RWPE2 (cell line): ENCODE measurements at regions not wholly inside any gene's neighbourhood (a gene's known extent, or its start where the extent isn't known, plus 50 kb on each side); places are given as distances from the start of the nearest gene placed in this dataset.

Source experiments
- ATAC-seq: fragments of 200-7000 bp; cut with Tn5 transposase; 3 replicates; pipeline ENCODE4 v1.9.1; 2021; ENCODE audit warnings: low read depth
- DNase-seq: peaks from one replicate; pipeline ENCODE4 v3.0.0-alpha.2; 2020; ENCODE audit warnings: low spot score
- H3K27ac ChIP-seq: fragments of 450-650 bp; 2 replicates; pipeline ENCODE4 v1.5.1; 2017; ENCODE audit warnings: mild to moderate bottlenecking; ENCODE audit not compliant: poor library complexity, severe bottlenecking
- H3K27me3 ChIP-seq: fragments of 250-450 bp; sonication (Bioruptor Pico); 2 replicates; pipeline ENCODE4 v1.5.1; 2021; ENCODE audit warnings: mild to moderate bottlenecking, moderate library complexity; ENCODE audit not compliant: insufficient read depth, poor library complexity, severe bottlenecking
- H3K36me3 ChIP-seq: fragments of 250-450 bp; sonication (Bioruptor Pico); 2 replicates; pipeline ENCODE4 v1.5.1; 2020; ENCODE audit warnings: low read depth, mild to moderate bottlenecking, moderate library complexity
- H3K4me1 ChIP-seq: fragments of 250-450 bp; sonication (Bioruptor Pico); 2 replicates; pipeline ENCODE4 v1.5.1; 2021; ENCODE audit warnings: mild to moderate bottlenecking, moderate library complexity; ENCODE audit not compliant: insufficient read depth, poor library complexity, severe bottlenecking
- H3K4me3 ChIP-seq: fragments of 250-450 bp; sonication (Bioruptor Pico); 2 replicates; pipeline ENCODE4 v1.5.1; 2021; ENCODE audit warnings: mild to moderate bottlenecking, moderate library complexity; ENCODE audit not compliant: severe bottlenecking
- H3K9me3 ChIP-seq: fragments of 250-450 bp; sonication (Bioruptor Pico); 2 replicates; pipeline ENCODE4 v1.5.1; 2021; ENCODE audit warnings: mild to moderate bottlenecking, moderate library complexity; ENCODE audit not compliant: severe bottlenecking
- TF ChIP-seq, protein P1 (sequence below): fragments of 450-650 bp; IDR thresholded peaks from one replicate; pipeline ENCODE4 v1.5.1; 2017; ENCODE audit warnings: mild to moderate bottlenecking, moderate library complexity; ENCODE audit not compliant: poor library complexity, severe bottlenecking

- ATAC-seq (no peak), DNase-seq (no peak)
- no peak overlapping the region for H3K4me3 ChIP-seq
- no peak overlapping the region for H3K27ac ChIP-seq
- no peaks in the 10 kb centered on the region for H3K36me3 ChIP-seq
- H3K9me3 ChIP-seq = no peaks in the 10 kb centered on the region
- H3K4me1 ChIP-seq = no peaks in the 10 kb centered on the region
- no peaks in the 10 kb centered on the region for H3K27me3 ChIP-seq
- TF ChIP-seq, protein P1, sequence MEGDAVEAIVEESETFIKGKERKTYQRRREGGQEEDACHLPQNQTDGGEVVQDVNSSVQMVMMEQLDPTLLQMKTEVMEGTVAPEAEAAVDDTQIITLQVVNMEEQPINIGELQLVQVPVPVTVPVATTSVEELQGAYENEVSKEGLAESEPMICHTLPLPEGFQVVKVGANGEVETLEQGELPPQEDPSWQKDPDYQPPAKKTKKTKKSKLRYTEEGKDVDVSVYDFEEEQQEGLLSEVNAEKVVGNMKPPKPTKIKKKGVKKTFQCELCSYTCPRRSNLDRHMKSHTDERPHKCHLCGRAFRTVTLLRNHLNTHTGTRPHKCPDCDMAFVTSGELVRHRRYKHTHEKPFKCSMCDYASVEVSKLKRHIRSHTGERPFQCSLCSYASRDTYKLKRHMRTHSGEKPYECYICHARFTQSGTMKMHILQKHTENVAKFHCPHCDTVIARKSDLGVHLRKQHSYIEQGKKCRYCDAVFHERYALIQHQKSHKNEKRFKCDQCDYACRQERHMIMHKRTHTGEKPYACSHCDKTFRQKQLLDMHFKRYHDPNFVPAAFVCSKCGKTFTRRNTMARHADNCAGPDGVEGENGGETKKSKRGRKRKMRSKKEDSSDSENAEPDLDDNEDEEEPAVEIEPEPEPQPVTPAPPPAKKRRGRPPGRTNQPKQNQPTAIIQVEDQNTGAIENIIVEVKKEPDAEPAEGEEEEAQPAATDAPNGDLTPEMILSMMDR = no peak
Observed at GRCh38 chr1:79777481-79778219, 771.1 kb upstream of the ADGRL4 start.

DNA sequence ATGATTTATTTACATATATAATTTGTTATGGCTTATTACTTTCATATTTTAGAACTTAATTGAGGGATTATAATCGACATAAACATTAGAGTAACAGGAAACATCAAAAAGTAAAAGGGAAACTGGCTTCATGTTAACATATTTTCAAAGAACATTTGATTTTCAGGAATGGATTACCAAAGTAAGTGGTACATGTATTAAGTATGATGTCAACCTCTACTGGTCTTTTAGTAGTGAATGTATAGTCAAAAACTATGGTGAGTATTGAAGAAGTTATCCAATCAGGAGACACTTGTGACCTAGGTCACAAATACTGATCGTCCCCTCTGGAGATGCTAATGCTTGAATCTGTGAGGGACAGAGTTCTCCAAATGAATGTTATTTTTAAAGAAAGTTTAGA is 768.9 kb upstream of the ADGRL4 start:
- Histone ChIP-seq H3K9me3 (no peaks in the 10 kb centered on the region), H3K36me3 (no peaks in the 10 kb centered on the region), H3K27me3 (no peaks in the 10 kb centered on the region), H3K27ac (no peak overlapping the region), H3K4me1 (no peaks in the 10 kb centered on the region), H3K4me3 (no peak overlapping the region)
- DNase-seq (no peak), ATAC-seq (no peak)
- TF ChIP-seq, protein P1 = no peak

- TF ChIP-seq, protein P1 = no peak
- H3K27ac ChIP-seq = no peak overlapping the region
- H3K4me3 ChIP-seq = no peak overlapping the region
- H3K36me3 ChIP-seq = no peaks in the 10 kb centered on the region
- H3K9me3 ChIP-seq = no peaks in the 10 kb centered on the region
- no peaks in the 10 kb centered on the region for H3K27me3 ChIP-seq
- no peaks in the 10 kb centered on the region for H3K4me1 ChIP-seq
- ATAC-seq (no peak), DNase-seq (no peak)
Observed at GRCh38 chr1:79773385-79773784, 766.9 kb upstream of the ADGRL4 start.

DNA sequence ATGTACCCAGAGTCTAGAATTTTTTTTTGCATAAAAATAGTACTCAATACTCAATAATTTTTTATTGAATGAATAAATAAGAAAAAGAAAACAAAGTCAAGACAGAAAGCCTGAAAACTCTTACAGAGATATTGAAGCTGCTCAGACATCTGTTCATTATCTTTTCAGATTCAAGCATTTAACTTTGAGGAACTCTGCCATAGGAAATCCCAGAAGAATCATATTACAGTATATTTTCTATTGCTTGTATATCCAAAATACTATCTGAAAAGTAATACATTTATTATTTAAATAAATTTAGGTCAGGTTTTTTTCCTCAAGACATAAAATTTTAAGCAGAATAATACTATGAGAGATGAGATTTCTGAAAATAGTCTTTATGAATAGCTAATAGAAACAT is 755.9 kb upstream of the ADGRL4 start:
- H3K36me3 ChIP-seq = no peaks in the 10 kb centered on the region
- ATAC-seq (no peak), DNase-seq (no peak)
- TF ChIP-seq, protein P1 = no peak
- no peaks in the 10 kb centered on the region for H3K9me3 ChIP-seq
- H3K27ac ChIP-seq = no peak overlapping the region
- no peaks in the 10 kb centered on the region for H3K27me3 ChIP-seq
- no peaks in the 10 kb centered on the region for H3K4me1 ChIP-seq
- H3K4me3 ChIP-seq = no peak overlapping the region

DNA sequence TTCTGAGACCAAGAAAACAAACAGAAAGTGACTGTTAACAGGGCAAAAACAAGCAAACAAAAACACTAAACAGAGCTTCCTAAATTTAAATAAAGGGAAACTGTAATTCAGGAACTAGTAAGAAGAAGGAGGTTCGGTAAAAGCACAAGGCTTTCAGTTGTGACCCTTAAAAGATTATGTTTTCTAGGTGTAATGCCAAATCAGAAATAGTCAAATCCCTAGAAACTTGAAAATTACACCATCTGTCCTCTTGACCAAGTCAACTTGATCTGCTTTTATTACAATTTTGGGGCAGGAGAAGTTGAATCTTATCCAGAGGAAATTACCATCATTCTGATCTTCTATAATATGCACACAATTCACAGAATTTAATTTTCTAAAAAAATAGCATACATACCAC is 754.0 kb upstream of the ADGRL4 start:
- Histone ChIP-seq H3K4me1 (no peaks in the 10 kb centered on the region), H3K27me3 (no peaks in the 10 kb centered on the region), H3K9me3 (no peaks in the 10 kb centered on the region), H3K36me3 (no peaks in the 10 kb centered on the region), H3K4me3 (no peak overlapping the region), H3K27ac (no peak overlapping the region)
- DNase-seq (no peak), ATAC-seq (no peak)
- TF ChIP-seq, protein P1 = no peak
